GM18909 (cell line): ENCODE measurements at regions not wholly inside any gene's neighbourhood (a gene's known extent, or its start where the extent isn't known, plus 50 kb on each side); places are given as distances from the start of the nearest gene placed in this dataset.

Experiments
- ATAC-seq: cut with Tn5 transposase; IDR thresholded peaks from one replicate; pipeline ENCODE4 v1.9.1; 2021; ENCODE audit warnings: mild to moderate bottlenecking; ENCODE audit not compliant: unreplicated experiment, poor library complexity

- no peak for ATAC-seq
Observed at GRCh38 chr1:193514397-193514796, 328.0 kb upstream of the B3GALT2 start.

GRCh38 chr1:193513032-193513431 lies 326.6 kb upstream of the B3GALT2 start:
- ATAC-seq, result no peak

GRCh38 chr1:193504920-193505319 lies 318.5 kb upstream of the B3GALT2 start:
- ATAC-seq, result no peak

DNA sequence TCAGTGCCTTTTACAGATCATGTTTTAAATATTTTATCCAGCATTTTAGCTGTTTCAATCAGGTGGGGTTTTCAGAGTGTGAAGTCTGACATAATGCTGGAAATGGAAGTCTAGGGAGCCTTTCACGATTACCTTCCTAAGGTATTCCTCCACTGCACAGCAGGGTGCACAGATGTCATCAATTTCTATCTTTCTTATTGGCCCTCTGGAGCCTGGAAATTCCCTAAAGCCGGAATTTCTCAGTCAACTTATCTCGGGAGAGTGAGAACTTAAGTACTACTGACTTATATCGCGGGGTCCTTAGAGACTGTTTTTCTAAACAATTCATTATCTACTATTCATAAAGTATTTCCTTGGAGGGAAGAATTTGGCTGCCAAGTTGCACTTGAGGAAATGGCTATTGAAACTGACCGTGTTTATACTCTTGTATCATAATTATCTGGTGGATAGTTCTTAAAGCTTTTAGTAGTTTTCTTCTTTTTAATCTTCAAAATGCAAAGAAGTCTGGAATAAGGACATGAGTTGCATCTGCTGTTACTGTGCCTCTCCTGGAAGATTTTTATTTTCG lies 311.8 kb upstream of the B3GALT2 start:
- ATAC-seq, result no peak

- ATAC-seq, result no peak
Observed at GRCh38 chr1:193494368-193494767, 308.0 kb upstream of the B3GALT2 start.

DNA sequence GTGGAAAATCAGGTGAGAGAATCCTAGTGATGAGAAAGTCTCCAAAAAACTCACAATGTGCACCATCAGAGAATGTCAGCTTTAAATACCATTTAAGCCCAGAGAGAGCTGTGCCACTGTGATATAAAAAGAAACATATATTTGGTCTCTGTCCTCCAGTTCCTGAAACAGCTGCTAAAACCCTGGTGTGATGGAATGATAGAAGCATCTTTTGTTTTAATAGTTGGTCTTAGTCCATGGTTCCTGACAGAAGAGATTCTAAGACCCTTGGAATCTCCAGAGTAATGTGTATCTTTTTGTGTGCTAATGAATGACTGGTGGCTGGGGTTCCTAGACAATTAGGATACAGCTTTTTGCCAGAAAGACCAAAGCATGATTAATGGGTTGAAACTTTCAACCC lies 302.8 kb upstream of the B3GALT2 start:
- ATAC-seq, result no peak

- no peak for ATAC-seq
Observed at GRCh38 chr1:193487722-193488121, 301.3 kb upstream of the B3GALT2 start.

- ATAC-seq, result no peak
Observed at GRCh38 chr1:193486671-193487229, 300.3 kb upstream of the B3GALT2 start.

DNA sequence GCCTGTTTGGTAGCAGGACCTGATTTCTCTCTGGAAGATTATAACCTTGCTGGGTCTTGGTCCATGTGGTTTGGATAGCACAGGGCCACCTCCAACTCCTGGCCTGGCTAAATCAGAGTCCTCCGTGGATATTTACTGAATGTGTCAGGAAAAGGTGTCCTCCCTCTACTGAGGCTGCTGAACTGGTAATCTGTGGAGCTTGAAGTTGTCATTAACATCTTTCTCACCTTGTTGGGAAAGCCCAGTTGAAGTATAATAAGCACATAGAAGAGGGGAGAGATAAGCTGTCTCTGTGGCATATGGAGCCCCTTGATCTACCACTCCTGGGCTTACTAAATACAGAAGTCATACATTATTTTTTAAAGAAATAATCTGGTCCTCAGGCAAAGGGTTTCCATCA lies 294.3 kb upstream of the B3GALT2 start:
- no peak for ATAC-seq

DNA sequence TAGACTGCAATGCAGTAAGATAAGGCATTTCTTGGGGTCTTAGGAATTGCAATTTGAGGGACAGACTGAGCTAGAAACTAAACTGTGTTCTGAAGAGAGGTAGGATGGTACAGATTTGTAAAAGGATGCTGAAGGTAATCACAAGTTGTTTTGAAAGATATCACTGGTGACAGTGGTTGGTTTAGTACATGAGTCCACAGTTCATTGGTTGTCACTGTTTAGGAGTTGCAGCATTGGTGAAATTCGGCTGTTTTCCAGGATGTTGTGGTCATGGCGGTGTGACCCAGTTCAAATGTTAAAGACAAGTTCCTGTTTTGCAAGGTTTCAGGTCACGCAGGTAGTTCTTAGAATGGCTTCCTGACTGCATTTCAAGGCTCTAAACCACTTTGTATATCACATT lies 292.8 kb upstream of the B3GALT2 start:
- ATAC-seq, result peak; percentile 99

- ATAC-seq, result no peak
Observed at GRCh38 chr1:193476748-193477147, 290.3 kb upstream of the B3GALT2 start.

- no peak for ATAC-seq
Observed at GRCh38 chr1:193473932-193474331, 287.5 kb upstream of the B3GALT2 start.

- ATAC-seq, result no peak
Observed at GRCh38 chr1:193472838-193473398, 286.5 kb upstream of the B3GALT2 start.

DNA sequence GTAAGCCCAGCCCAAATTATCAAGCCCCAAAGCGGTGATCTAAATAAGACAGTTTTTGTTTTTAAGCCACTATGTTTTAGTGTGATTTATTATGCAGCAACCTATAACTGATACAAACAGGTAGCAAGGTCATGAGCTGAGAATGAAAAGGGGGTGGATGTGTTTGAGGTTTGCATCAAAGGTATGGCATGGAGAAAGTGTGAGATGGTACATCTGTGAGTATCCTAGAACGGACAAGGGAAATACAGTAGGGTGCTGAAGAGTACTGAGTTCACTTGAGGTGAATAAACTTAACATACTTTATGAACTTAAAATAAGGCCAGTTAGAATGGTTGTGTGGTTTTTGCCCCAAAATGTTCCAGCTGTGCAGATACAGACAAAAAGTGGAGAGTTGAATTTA lies 286.0 kb upstream of the B3GALT2 start:
- no peak for ATAC-seq

- no peak for ATAC-seq
Observed at GRCh38 chr1:193471981-193472380, 285.6 kb upstream of the B3GALT2 start.

GRCh38 chr1:193463326-193463932 lies 277.0 kb upstream of the B3GALT2 start:
- ATAC-seq, result no peak

DNA sequence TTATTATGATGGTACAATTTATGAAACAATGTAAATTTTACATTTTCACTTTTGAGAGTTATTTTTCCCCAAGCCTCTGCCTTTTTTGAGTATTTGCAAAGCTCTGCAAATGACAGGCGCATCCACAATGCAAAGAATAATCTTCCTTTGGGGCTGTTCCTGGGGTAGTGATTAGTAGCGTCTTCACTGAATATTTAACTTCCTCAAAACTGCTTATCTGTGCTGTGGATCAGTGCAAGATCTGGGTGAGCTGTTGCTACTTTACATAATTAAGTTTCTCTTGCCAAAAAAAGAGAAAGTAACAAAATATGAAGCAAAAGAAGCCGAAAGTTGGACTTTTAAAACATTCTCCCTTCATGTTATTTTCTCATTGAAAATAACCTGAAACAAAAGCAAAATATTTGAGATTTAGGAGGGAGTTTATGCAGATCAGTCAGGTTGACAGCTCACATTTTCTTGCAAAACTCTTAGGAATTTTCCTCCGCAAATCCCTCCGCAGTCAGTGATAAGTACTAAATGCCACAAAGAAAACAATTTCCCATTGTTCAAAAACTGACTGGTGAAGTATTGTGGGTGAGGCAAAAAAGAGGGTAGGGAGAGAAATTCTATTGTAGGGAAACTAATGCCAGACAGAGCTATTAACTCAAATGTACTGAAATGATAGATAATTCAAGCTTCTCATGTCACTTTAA lies 276.4 kb upstream of the B3GALT2 start:
- peak; percentile 77 for ATAC-seq

- ATAC-seq, result no peak
Observed at GRCh38 chr1:193458628-193459027, 272.2 kb upstream of the B3GALT2 start.

GRCh38 chr1:193457676-193458075 lies 271.3 kb upstream of the B3GALT2 start:
- no peak for ATAC-seq

- ATAC-seq, result no peak
Observed at GRCh38 chr1:193456811-193457280, 270.4 kb upstream of the B3GALT2 start.

DNA sequence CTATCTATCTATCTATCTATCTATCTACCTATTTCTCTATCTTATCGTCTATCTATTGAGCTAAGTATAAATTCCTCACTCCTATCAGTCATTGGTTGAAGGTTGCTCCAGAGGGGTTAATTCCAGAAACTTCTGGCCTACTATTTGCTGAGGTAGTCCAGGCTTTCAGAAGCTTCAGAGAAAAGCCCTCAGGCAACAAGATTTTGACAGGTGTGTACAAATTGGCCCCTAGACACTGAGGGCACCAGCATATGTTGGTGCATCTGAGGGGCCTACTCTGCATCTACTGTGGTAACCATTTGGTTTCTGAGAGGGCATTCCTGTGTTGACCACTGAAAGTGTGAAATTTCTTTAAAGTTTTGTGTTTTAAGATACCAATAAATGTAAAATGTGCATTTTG lies 265.2 kb upstream of the B3GALT2 start:
- ATAC-seq, result no peak
